Activated T-helper 1 cell treated with anti-CD3 and anti-CD28 coated beads, Interleukin-12 subunit alpha, Interleukin-12 subunit beta, Interleukin-2, Interleukin-4 antibody, amounts not matched to agents 30 ng/mL and 10 ng/mL and 1 ng/mL, durations not matched to agents 14 hours and 24 hours and 36 hours (primary cell): ENCODE measurements at regions not wholly inside any gene's neighbourhood (a gene's known extent, or its start where the extent isn't known, plus 50 kb on each side); places are given as distances from the start of the nearest gene placed in this dataset.

Source experiments
- DNase-seq: peaks from one replicate; pipeline ENCODE4 v3.0.0; 2021; ENCODE audit warnings: low spot score
- H3K27ac Mint-ChIP-seq: one replicate; pipeline ENCODE4 v1.8.0; 2021; ENCODE audit warnings: mild to moderate bottlenecking, mixed read lengths
- H3K27me3 Mint-ChIP-seq: one replicate; pipeline ENCODE4 v1.8.0; 2022; ENCODE audit warnings: mild to moderate bottlenecking, moderate library complexity, mixed read lengths; ENCODE audit not compliant: insufficient read depth
- H3K36me3 Mint-ChIP-seq: one replicate; pipeline ENCODE4 v1.8.0; 2021; ENCODE audit warnings: low read depth, mixed read lengths
- H3K4me1 Mint-ChIP-seq: one replicate; pipeline ENCODE4 v1.8.0; 2021; ENCODE audit warnings: low read depth, mixed read lengths
- H3K4me3 Mint-ChIP-seq: one replicate; pipeline ENCODE4 v1.8.0; 2021; ENCODE audit warnings: mild to moderate bottlenecking, moderate library complexity, mixed read lengths
- H3K9me3 Mint-ChIP-seq: one replicate; pipeline ENCODE4 v1.8.0; 2021; ENCODE audit warnings: mixed read lengths
- intact Hi-C: fragments of 100-400 bp; cut with micrococcal nuclease; formaldehyde crosslinking; loops from one replicate; pipeline ENCODE4 v1.15.1; 2024

- Mint-ChIP-seq H3K27me3 (no peaks in the 10 kb centered on the region), H3K27ac (no peak overlapping the region), H3K36me3 (no peaks in the 10 kb centered on the region), H3K9me3 (peaks cover 20% of the 10 kb centered on the region), H3K4me3 (no peak overlapping the region), H3K4me1 (no peaks in the 10 kb centered on the region)
- no peak for DNase-seq
- intact Hi-C loops = no loop called here
Observed at GRCh38 chr4:186891859-186892486, 168.3 kb upstream of the FAT1 start.

- no peaks in the 10 kb centered on the region for H3K36me3 Mint-ChIP-seq
- no peak overlapping the region for H3K27ac Mint-ChIP-seq
- intact Hi-C loops = no loop called here
- no peaks in the 10 kb centered on the region for H3K27me3 Mint-ChIP-seq
- no peak for DNase-seq
- no peaks in the 10 kb centered on the region for H3K4me1 Mint-ChIP-seq
- H3K9me3 Mint-ChIP-seq = peaks cover 24% of the 10 kb centered on the region
- no peak overlapping the region for H3K4me3 Mint-ChIP-seq
Observed at GRCh38 chr4:186898367-186898766, 174.7 kb upstream of the FAT1 start.

GRCh38 chr4:186900232-186900900 lies 176.7 kb upstream of the FAT1 start:
- intact Hi-C loops = no loop called here
- Mint-ChIP-seq H3K9me3 (peaks cover 18% of the 10 kb centered on the region), H3K4me1 (no peaks in the 10 kb centered on the region), H3K36me3 (no peaks in the 10 kb centered on the region), H3K27me3 (no peaks in the 10 kb centered on the region), H3K27ac (no peak overlapping the region), H3K4me3 (no peak overlapping the region)
- DNase-seq = no peak

- no peaks in the 10 kb centered on the region for H3K4me1 Mint-ChIP-seq
Observed at GRCh38 chr4:186900984-186901383, 177.3 kb upstream of the FAT1 start.

GRCh38 chr4:186901850-186902249 lies 178.2 kb upstream of the FAT1 start:
- Mint-ChIP-seq H3K4me1 (no peaks in the 10 kb centered on the region), H3K9me3 (peaks cover 16% of the 10 kb centered on the region), H3K27ac (no peak overlapping the region), H3K4me3 (no peak overlapping the region), H3K27me3 (no peaks in the 10 kb centered on the region), H3K36me3 (no peaks in the 10 kb centered on the region)
- intact Hi-C loops = no loop called here
- DNase-seq = no peak

More at GRCh38 chr4:186900984-186901383, 177.3 kb upstream of the FAT1 start:
- DNase-seq = no peak
- no peaks in the 10 kb centered on the region for H3K36me3 Mint-ChIP-seq
- no peak overlapping the region for H3K27ac Mint-ChIP-seq
- intact Hi-C loops = no loop called here
- H3K9me3 Mint-ChIP-seq = peaks cover 18% of the 10 kb centered on the region
- H3K4me3 Mint-ChIP-seq = no peak overlapping the region
- H3K27me3 Mint-ChIP-seq = no peaks in the 10 kb centered on the region

GRCh38 chr4:186902361-186902760 lies 178.7 kb upstream of the FAT1 start:
- intact Hi-C loops = no loop called here
- DNase-seq = no peak
- no peaks in the 10 kb centered on the region for H3K4me1 Mint-ChIP-seq
- H3K27ac Mint-ChIP-seq = no peak overlapping the region
- peaks cover 16% of the 10 kb centered on the region for H3K9me3 Mint-ChIP-seq
- no peaks in the 10 kb centered on the region for H3K27me3 Mint-ChIP-seq
- no peak overlapping the region for H3K4me3 Mint-ChIP-seq
- H3K36me3 Mint-ChIP-seq = no peaks in the 10 kb centered on the region

GRCh38 chr4:186904101-186904500 lies 180.4 kb upstream of the FAT1 start:
- DNase-seq = no peak
- H3K9me3 Mint-ChIP-seq = peaks cover 12% of the 10 kb centered on the region
- peaks cover 1% of the 10 kb centered on the region for H3K36me3 Mint-ChIP-seq
- H3K4me3 Mint-ChIP-seq = no peak overlapping the region
- intact Hi-C loops = no loop called here
- no peaks in the 10 kb centered on the region for H3K27me3 Mint-ChIP-seq
- H3K4me1 Mint-ChIP-seq = no peaks in the 10 kb centered on the region
- H3K27ac Mint-ChIP-seq = no peak overlapping the region

- no peak for DNase-seq
- no peaks in the 10 kb centered on the region for H3K27me3 Mint-ChIP-seq
- intact Hi-C loops = no loop called here
- no peak overlapping the region for H3K27ac Mint-ChIP-seq
- no peaks in the 10 kb centered on the region for H3K4me1 Mint-ChIP-seq
- peaks cover 12% of the 10 kb centered on the region for H3K9me3 Mint-ChIP-seq
- no peak overlapping the region for H3K4me3 Mint-ChIP-seq
- peaks cover 1% of the 10 kb centered on the region for H3K36me3 Mint-ChIP-seq
Observed at GRCh38 chr4:186906722-186907121, 183.1 kb upstream of the FAT1 start.

GRCh38 chr4:186910385-186910784 lies 186.7 kb upstream of the FAT1 start:
- DNase-seq = no peak
- Mint-ChIP-seq H3K36me3 (peaks cover 1% of the 10 kb centered on the region), H3K9me3 (peaks cover 12% of the 10 kb centered on the region), H3K27ac (no peak overlapping the region), H3K27me3 (no peaks in the 10 kb centered on the region), H3K4me1 (no peaks in the 10 kb centered on the region), H3K4me3 (no peak overlapping the region)
- intact Hi-C loops = no loop called here

GRCh38 chr4:186912606-186913005 lies 188.9 kb upstream of the FAT1 start:
- Mint-ChIP-seq H3K4me3 (no peak overlapping the region), H3K9me3 (peaks cover 6% of the 10 kb centered on the region), H3K4me1 (no peaks in the 10 kb centered on the region), H3K36me3 (no peaks in the 10 kb centered on the region), H3K27me3 (no peaks in the 10 kb centered on the region), H3K27ac (no peak overlapping the region)
- no peak for DNase-seq
- intact Hi-C loops = no loop called here

- Mint-ChIP-seq H3K9me3 (peaks cover 8% of the 10 kb centered on the region), H3K36me3 (no peaks in the 10 kb centered on the region), H3K4me1 (no peaks in the 10 kb centered on the region), H3K27me3 (no peaks in the 10 kb centered on the region), H3K27ac (no peak overlapping the region), H3K4me3 (no peak overlapping the region)
- intact Hi-C loops = no loop called here
- DNase-seq = no peak
Observed at GRCh38 chr4:186915816-186916215, 192.2 kb upstream of the FAT1 start.

- no peaks in the 10 kb centered on the region for H3K4me1 Mint-ChIP-seq
- no peak for DNase-seq
- no peaks in the 10 kb centered on the region for H3K36me3 Mint-ChIP-seq
- intact Hi-C loops = no loop called here
- H3K27me3 Mint-ChIP-seq = no peaks in the 10 kb centered on the region
- no peak overlapping the region for H3K27ac Mint-ChIP-seq
- H3K4me3 Mint-ChIP-seq = no peak overlapping the region
- H3K9me3 Mint-ChIP-seq = peaks cover 11% of the 10 kb centered on the region
Observed at GRCh38 chr4:186917136-186917535, 193.5 kb upstream of the FAT1 start.

GRCh38 chr4:186918466-186918865 lies 194.8 kb upstream of the FAT1 start:
- intact Hi-C loops = no loop called here
- Mint-ChIP-seq H3K36me3 (no peaks in the 10 kb centered on the region), H3K27me3 (no peaks in the 10 kb centered on the region), H3K27ac (no peak overlapping the region), H3K9me3 (peaks cover 8% of the 10 kb centered on the region), H3K4me1 (no peaks in the 10 kb centered on the region), H3K4me3 (no peak overlapping the region)
- no peak for DNase-seq

GRCh38 chr4:186919340-186919739 lies 195.7 kb upstream of the FAT1 start:
- no peaks in the 10 kb centered on the region for H3K36me3 Mint-ChIP-seq
- no peak for DNase-seq
- H3K9me3 Mint-ChIP-seq = peaks cover 8% of the 10 kb centered on the region
- no peak overlapping the region for H3K4me3 Mint-ChIP-seq
- intact Hi-C loops = no loop called here
- H3K27me3 Mint-ChIP-seq = no peaks in the 10 kb centered on the region
- H3K4me1 Mint-ChIP-seq = no peaks in the 10 kb centered on the region
- H3K27ac Mint-ChIP-seq = no peak overlapping the region
